Lower lobe of right lung (tissue), 2 donors: ENCODE measurements at regions not wholly inside any gene's neighbourhood (a gene's known extent, or its start where the extent isn't known, plus 50 kb on each side); places are given as distances from the start of the nearest gene placed in this dataset.

Experiments used
- ATAC-seq, 2 donors: fragments of 200-7000 bp; cut with Tn5 transposase; one replicate each; pipeline ENCODE4 v1.9.1; 2020 to 2022; ENCODE audit warnings: mild to moderate bottlenecking in 2 of 2, moderate library complexity in 2 of 2
- DNase-seq: peaks from one replicate; pipeline ENCODE4 v3.0.0-alpha.2; 2020
- H3K27ac ChIP-seq: fragments of 200-600 bp; one replicate; pipeline ENCODE4 v1.8.0; 2022
- H3K27me3 ChIP-seq: fragments of 200-600 bp; one replicate; pipeline ENCODE4 v1.8.0; 2022; ENCODE audit warnings: low read depth
- H3K36me3 ChIP-seq: fragments of 200-600 bp; one replicate; pipeline ENCODE4 v1.8.0; 2022; ENCODE audit warnings: mild to moderate bottlenecking
- H3K4me1 ChIP-seq: fragments of 200-600 bp; one replicate; pipeline ENCODE4 v1.8.0; 2022
- H3K4me3 ChIP-seq: fragments of 200-600 bp; one replicate; pipeline ENCODE4 v1.8.0; 2022; ENCODE audit warnings: mild to moderate bottlenecking
- H3K9me3 ChIP-seq: fragments of 200-600 bp; one replicate; pipeline ENCODE4 v1.8.0; 2022
- intact Hi-C: fragments of 100-400 bp; cut with DNase I; formaldehyde crosslinking; loops from one replicate; pipeline ENCODE4 v1.11.0; 2022
- TF ChIP-seq, protein P1 (sequence below): fragments of 200-600 bp; IDR thresholded peaks from one replicate; pipeline ENCODE4 v1.8.0; 2022; ENCODE audit warnings: antibody characterized with exemption, mild to moderate bottlenecking
- donor health status: DM: no; HTN: yes; CAD: no; lungs with severe emphysema.

- DNase-seq (no peak), ATAC-seq (no peak)
- H3K36me3 ChIP-seq, result no peaks in the 10 kb centered on the region
- no peaks in the 10 kb centered on the region for H3K4me1 ChIP-seq
- TF ChIP-seq, protein P1, sequence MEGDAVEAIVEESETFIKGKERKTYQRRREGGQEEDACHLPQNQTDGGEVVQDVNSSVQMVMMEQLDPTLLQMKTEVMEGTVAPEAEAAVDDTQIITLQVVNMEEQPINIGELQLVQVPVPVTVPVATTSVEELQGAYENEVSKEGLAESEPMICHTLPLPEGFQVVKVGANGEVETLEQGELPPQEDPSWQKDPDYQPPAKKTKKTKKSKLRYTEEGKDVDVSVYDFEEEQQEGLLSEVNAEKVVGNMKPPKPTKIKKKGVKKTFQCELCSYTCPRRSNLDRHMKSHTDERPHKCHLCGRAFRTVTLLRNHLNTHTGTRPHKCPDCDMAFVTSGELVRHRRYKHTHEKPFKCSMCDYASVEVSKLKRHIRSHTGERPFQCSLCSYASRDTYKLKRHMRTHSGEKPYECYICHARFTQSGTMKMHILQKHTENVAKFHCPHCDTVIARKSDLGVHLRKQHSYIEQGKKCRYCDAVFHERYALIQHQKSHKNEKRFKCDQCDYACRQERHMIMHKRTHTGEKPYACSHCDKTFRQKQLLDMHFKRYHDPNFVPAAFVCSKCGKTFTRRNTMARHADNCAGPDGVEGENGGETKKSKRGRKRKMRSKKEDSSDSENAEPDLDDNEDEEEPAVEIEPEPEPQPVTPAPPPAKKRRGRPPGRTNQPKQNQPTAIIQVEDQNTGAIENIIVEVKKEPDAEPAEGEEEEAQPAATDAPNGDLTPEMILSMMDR, result no peak
- no peak overlapping the region for H3K4me3 ChIP-seq
- no peaks in the 10 kb centered on the region for H3K27me3 ChIP-seq
- no peaks in the 10 kb centered on the region for H3K9me3 ChIP-seq
- intact Hi-C loops, result no loop called here
- no peak overlapping the region for H3K27ac ChIP-seq
These were observed 91.9 kb downstream of the URB2 start for GRCh38 chr1:229717786-229718576.

- ATAC-seq (peak in 1 of 2 donors; percentile 41), DNase-seq (no peak)
- intact Hi-C loops, result no loop called here
- Histone ChIP-seq H3K36me3 (no peaks in the 10 kb centered on the region), H3K27ac (no peak overlapping the region), H3K9me3 (no peaks in the 10 kb centered on the region), H3K4me3 (no peak overlapping the region), H3K27me3 (no peaks in the 10 kb centered on the region), H3K4me1 (no peaks in the 10 kb centered on the region)
- TF ChIP-seq, protein P1, result no peak
These were observed 100.0 kb downstream of the URB2 start for GRCh38 chr1:229726061-229726460.

DNA sequence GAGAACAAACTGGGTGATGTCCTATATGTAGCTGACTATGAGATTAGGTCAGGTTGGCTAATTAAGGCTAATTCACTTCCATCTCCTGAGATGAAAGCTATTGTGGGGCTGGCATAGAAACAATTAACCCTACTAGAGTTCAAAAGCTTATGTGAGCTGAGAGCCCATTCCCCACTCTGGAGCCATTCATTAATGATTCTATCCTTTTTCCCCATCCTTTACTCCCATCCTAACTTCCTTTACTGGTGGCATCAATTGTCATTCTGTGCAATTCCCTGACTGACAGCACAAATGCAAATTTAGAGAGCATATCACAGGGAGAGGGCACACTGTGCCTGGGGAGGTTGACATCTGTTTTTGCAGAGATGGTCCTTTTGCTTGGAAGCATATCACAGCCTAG lies 103.9 kb downstream of the URB2 start:
- H3K4me1 ChIP-seq, result no peaks in the 10 kb centered on the region
- no peak for DNase-seq
- no peaks in the 10 kb centered on the region for H3K9me3 ChIP-seq
- H3K27me3 ChIP-seq, result no peaks in the 10 kb centered on the region
- ATAC-seq, result no peak
- H3K36me3 ChIP-seq, result no peaks in the 10 kb centered on the region
- no peak overlapping the region for H3K27ac ChIP-seq
- TF ChIP-seq, protein P1, result no peak
- no peak overlapping the region for H3K4me3 ChIP-seq
- intact Hi-C loops, result no loop called here

DNA sequence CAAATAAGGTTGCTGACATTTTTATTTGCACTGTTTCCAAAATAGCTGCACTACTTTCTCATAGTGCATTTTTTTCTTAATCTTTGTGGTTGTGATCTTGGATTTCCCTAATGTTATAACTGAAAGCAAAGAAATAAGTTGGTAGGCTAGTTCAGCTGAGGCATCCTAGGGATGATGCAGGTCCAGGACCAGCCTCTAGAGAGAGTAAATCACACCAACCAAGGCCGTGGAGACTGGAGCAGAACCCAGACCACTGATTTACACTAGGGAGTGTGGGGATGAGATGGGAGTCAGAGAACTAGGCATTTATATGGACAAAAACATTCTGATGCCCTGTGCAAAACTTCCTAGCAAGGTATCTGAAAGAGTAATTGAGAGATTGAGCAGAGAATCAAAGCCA lies 104.5 kb downstream of the URB2 start:
- ATAC-seq (no peak), DNase-seq (no peak)
- Histone ChIP-seq H3K4me3 (no peak overlapping the region), H3K27me3 (no peaks in the 10 kb centered on the region), H3K27ac (no peak overlapping the region), H3K36me3 (no peaks in the 10 kb centered on the region), H3K9me3 (no peaks in the 10 kb centered on the region), H3K4me1 (no peaks in the 10 kb centered on the region)
- TF ChIP-seq, protein P1, result no peak
- intact Hi-C loops, result no loop called here

GRCh38 chr1:229732061-229732460 lies 106.0 kb downstream of the URB2 start:
- DNase-seq, result no peak
- H3K27me3 ChIP-seq, result no peaks in the 10 kb centered on the region
- H3K9me3 ChIP-seq, result peaks cover 12% of the 10 kb centered on the region
- no peaks in the 10 kb centered on the region for H3K36me3 ChIP-seq
- no peaks in the 10 kb centered on the region for H3K4me1 ChIP-seq
- TF ChIP-seq, protein P1, result no peak
- ATAC-seq, result no peak
- intact Hi-C loops, result no loop called here
- H3K27ac ChIP-seq, result no peak overlapping the region
- no peak overlapping the region for H3K4me3 ChIP-seq
